ENCODE measurements at regions not wholly inside any gene's neighbourhood (a gene's known extent, or its start where the extent isn't known, plus 50 kb on each side); places are given as distances from the start of the nearest gene placed in this dataset.

DNA sequence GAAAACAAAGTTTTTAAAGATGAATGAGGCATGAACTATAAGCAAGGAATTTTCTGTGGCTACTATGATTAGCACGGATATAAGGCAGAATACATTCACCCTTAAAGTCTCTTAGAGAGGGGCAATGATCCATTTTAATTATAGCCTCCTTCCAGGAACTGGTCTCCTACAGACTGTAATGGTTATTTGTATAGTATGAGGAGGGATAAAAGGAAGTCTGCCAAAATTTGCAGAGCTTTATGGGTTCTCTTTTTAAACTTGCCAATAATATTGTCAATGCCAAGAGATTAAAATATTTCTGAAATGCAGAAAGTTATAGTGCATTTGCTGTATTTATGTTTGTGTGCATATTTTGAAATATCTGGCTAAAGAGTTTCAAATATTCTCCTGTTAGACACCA is 271.4 kb upstream of the LUZP2 start:
- no peak for TF ChIP-seq CTCF (IDR thresholded peaks at IDR 0.05; ENCODE audit: low read depth, low read length, poor library complexity, severe bottlenecking)
- no peak for TF ChIP-seq EZH2phosphoT487 (IDR thresholded peaks at IDR 0.05; ENCODE audit: borderline replicate concordance, low read length)

All from DOHH2 (cell line).